Amniotic stem cell (primary cell): ENCODE measurements at regions not wholly inside any gene's neighbourhood (a gene's known extent, or its start where the extent isn't known, plus 50 kb on each side); places are given as distances from the start of the nearest gene placed in this dataset.

Experiments
- DNase-seq: peaks from one replicate; lab custom pipeline; 2025; lab: John Stamatoyannopoulos, UW

DNA sequence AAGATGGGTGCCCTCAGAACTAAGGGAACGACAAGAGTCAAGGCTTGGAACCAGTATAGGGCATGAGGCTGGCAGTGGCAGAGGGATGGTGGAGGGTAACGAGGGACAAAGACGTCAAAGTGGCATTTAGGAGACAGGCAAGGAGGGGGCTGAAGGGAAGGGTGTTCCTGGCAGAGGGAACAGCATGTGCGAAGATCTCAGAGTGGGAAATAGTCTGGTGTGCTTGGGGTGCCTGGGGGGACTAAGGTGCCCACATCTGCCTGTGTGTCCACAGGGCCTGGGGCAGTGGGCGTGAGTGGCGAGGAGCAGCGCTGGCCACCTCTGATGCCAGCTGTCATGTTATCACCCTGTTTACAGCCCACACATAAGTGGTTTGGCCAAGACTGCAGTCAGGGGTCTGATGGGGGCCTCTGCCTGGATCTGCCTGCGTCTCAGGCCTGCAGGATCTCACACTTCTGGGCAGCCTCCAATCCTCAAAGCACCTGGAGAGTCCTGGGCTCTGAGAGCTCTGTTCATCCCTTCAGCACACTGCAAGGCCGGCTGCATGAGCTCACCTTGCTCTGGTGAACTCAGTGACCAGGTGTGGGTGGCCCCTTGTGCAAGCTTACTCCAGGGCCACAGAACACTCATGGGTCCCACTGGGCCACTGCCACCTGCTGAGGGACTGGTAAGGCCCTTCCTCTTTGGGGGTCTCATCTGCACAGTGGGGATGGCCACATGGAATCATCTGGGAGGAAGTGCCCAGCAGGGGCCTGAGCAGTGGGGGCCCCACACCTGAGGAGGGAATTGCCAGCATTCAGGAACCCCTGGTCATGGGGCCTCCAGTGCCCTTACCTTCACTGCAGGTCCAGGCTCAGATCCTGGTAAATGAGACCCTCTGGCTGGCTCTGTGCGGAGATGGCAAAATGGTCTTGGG, 89.7 kb upstream of the SHISAL1 start:
- no peak for DNase-seq

DNA sequence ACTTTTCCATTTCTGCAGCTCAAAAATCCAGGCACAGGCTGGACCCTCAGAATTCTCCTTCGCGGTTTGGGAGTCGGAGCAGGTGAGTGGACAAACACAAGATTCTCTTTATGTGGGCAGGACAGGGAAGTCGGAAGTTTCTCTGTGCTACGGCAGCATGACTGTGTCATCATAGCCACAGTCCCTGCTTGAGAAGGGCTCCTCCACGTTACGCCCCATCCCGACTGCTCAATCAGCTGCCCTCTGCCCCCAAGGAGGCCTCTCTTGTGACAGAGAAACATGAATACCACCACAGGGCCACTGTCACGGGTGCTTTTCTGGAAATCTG, 89.0 kb upstream of the SHISAL1 start:
- no peak for DNase-seq

- DNase-seq, result no peak
Observed at GRCh38 chr22:44400763-44401060, 88.0 kb upstream of the SHISAL1 start.

GRCh38 chr22:44399906-44400762, 87.4 kb upstream of the SHISAL1 start:
- DNase-seq, result no peak

- DNase-seq, result no peak
Observed at GRCh38 chr22:44398856-44399837, 86.4 kb upstream of the SHISAL1 start.

- no peak for DNase-seq
Observed at GRCh38 chr22:44396727-44397722, 84.3 kb upstream of the SHISAL1 start.

GRCh38 chr22:44396021-44396726, 83.4 kb upstream of the SHISAL1 start:
- DNase-seq, result no peak

- no peak for DNase-seq
Observed at GRCh38 chr22:44395118-44396005, 82.6 kb upstream of the SHISAL1 start.

- DNase-seq, result no peak
Observed at GRCh38 chr22:44394246-44395117, 81.7 kb upstream of the SHISAL1 start.

GRCh38 chr22:44393066-44393465, 80.3 kb upstream of the SHISAL1 start:
- DNase-seq, result no peak

- no peak for DNase-seq
Observed at GRCh38 chr22:44392446-44392921, 79.7 kb upstream of the SHISAL1 start.

DNA sequence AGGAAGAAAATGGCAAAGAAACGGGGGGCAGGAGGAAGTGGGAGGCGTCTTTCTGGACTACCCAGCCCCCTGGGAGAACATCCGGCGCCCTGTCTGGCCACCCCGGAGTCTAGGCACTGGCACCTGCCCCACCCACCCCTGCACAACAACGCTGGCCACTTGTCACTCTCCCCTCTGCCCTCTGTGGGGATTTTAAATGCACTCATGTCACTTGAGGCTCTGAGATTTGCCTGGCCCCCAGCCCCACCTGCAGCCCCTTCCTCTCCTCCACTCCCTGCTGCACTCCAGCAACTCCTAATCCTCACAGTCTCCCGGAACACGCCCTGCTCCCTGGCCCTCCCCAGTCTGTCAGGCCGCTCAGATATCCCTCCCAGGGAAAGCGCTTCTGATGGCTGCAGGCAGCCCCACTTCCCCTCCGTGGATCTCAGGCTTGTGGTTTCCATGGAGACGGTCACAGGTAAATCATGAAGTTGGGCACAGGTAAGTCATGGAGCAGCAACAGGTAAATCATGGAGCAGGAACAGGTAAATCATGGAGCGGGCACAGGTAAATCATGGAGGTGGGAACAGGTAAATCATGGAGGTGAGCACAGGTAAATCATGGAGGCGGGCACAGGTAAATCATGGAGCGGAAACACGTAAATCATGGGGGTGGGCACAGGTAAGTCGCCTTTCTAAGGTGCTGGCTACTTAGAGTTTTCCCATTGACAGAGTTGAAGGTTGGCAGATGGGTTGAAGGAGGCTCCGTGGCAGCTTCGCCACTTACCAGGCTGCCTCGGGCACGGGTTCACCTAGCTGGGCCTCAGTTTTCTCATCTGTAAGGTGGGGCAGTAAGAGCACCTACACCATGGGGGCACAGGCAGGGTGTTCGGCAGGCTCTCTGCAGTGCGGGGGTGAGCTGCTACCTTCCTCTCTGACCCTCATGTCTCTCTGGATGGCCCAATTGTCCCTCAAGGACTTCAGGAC, 79.0 kb upstream of the SHISAL1 start:
- no peak for DNase-seq

DNA sequence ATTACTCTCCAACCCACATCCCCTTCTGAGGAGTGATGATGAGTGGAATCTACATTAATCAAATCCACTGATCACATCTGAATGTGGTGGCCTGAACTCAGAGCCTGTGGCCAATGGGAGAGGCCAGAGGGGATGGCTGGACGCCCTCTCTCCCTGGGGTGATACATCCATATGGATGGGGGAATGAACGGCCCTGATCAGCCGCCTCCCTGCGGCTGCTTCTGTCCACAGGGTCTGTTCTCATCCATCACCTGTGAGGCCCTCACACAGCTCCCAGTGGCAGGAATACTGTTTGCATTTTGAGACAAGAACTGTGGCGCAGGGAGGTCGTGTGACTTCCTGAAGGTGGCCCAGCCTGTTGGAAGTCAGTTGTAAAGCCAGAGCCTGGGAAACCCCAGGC, 78.3 kb upstream of the SHISAL1 start:
- DNase-seq, result no peak

DNA sequence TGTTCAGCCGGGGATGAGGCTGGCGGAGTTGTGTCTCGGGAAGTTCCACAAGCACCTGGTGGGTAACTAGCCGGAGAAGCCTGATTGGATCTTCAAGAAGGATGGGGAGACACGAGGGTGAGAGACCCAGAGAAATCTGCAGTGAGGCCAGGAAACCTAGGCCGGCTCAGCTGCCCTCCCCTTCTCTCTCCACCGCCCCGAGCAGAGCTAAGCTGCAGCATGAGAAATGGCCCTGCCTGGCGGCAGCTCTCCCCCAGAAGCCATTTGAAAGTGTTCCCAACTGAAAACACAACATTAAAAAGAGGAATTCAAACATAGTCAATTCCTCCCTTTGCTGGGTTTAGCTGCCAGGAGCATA, 77.8 kb upstream of the SHISAL1 start:
- DNase-seq, result no peak

DNA sequence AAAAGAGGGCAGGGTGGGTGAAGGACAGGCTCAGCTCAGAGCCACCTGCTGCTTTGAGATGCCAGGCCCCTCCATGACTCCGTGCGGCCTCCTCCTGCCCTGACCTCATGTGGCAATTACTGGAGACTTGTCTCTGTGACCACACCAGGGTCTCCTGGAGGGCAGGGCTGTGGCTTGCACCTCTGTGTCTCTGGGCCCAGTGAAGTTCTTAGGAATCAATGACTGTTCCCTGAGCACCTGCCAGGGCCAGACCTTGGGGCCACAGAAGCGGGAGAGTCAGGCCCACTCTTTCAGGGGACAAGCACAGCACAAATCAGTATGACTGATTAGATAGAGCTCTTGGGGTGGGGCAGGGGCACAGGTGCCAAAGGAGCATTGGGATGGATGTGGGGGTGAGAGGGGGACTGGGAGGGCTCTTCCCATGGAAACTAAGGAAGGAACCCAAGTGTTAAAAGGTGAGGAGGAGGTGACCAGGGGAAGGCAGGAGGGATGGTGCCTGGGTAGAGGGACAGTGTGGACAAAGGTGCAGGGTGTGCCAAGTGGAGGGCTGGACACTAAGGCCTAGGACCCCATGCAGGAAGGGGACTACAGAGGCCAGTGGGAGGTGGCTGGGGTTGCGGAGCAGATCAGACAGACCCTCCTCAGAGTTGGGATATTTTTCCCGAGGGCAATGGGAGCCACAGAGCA, 77.3 kb upstream of the SHISAL1 start:
- DNase-seq, result no peak

DNA sequence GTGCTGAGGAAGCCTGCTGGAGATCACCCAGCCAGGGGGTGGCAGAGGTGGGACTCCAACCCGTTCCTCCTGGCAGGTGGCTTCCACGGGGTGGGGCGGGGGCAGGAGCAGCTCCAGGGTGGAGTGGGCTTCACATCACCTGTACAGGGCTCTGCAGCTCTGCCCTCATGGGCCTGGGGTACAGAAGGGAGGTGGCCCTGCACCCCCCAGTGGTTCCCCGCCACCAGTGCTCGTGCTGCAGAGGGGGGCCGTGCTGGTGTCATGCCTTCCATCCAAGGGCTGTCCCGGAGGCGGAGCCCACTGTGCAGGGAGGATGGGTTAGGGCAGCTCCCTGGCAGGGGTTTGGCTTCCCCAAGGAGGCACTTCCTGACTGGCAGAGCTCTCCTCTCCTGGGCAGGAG, 76.4 kb upstream of the SHISAL1 start:
- DNase-seq, result no peak
